ENCODE measurements at regions not wholly inside any gene's neighbourhood (a gene's known extent, or its start where the extent isn't known, plus 50 kb on each side); places are given as distances from the start of the nearest gene placed in this dataset.
"Not testable (repeated sequence)": the region's sequence is repeated elsewhere in the genome, so short reads cannot be mapped to it uniquely, and the experiment has no call there.

DNA sequence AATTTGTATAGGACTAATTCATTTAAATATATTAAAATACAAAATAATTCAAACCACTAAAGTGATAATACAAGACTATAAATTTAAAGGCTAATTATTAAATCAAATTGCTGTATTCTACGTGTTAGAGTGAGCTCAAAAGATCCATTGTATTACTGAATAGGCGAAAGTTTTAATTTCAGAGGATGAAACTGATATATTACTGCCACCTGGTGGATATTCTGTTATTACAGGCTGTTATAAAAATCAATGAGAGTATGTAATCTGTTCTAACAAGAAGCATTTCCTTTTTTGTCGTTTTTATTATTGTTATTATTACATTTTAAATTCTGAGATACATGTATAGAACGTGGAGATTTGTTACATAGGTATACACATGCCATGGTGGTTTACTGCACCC lies 1239.6 kb upstream of the USP9Y start:
- DNase-seq: not testable (repeated sequence)

DNA sequence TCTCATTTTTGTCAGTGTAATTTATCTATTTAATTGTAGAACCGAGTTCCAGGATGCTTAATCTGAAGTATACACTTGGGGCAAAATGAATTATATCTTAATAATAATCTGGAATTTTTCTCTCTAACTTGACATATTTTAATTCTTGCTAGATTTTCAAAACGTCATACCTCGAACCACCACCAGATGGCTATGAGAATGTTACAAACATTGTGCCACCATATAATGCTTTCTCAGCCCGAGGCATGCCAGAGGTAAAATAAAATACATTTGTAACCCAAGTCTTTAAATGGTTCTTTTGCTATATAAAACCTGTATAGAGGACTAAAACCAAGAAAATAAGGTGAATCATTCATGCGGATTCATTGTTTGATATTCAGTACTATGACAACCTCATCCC lies 1234.3 kb upstream of the USP9Y start:
- DNase-seq: peak; percentile 1

Data from RPMI8226 (cell line).